Ovary (tissue), 7 donors: ENCODE measurements at regions not wholly inside any gene's neighbourhood (a gene's known extent, or its start where the extent isn't known, plus 50 kb on each side); places are given as distances from the start of the nearest gene placed in this dataset.

Experiments used
- DNase-seq, 5 donors: peaks; one replicate each; pipeline ENCODE4 v3.0.0-alpha.2; 2019 to 2020
- H3K27ac ChIP-seq, 2 donors: fragments of 200-600 bp; one replicate each; pipeline versions ENCODE4 v1.5.1 to v1.8.0; 2019 to 2022
- H3K27me3 ChIP-seq: fragments of 200-600 bp; one replicate; pipeline ENCODE4 v1.8.0; 2022
- H3K36me3 ChIP-seq: fragments of 200-600 bp; sonication (generic); one replicate; pipeline ENCODE4 v1.5.1; 2019
- H3K4me1 ChIP-seq: one replicate; pipeline ENCODE4 v1.8.1; 2013; ENCODE audit warnings: mild to moderate bottlenecking, moderate library complexity; ENCODE audit not compliant: insufficient read depth
- H3K4me3 ChIP-seq: fragments of 200-600 bp; sonication (generic); one replicate; pipeline ENCODE4 v1.5.1; 2017
- H3K9me3 ChIP-seq, 2 donors: fragments of 200-600 bp in 1 of 2; sonication (generic) in 1 of 2; one replicate each; pipeline versions ENCODE4 v1.5.1 to v1.8.1; 2013 to 2019; ENCODE audit warnings: mild to moderate bottlenecking in 1 of 2, moderate library complexity in 1 of 2
- CTCF ChIP-seq, 3 donors: fragments of 450-650 bp in 2 of 3; fragments of 200-600 bp in 1 of 3; IDR thresholded peaks; one replicate each; pipeline versions ENCODE4 v1.5.1 to v1.8.0; 2016 to 2022; ENCODE audit warnings: antibody characterized with exemption in 3 of 3, mild to moderate bottlenecking in 1 of 3
- EP300 ChIP-seq: sonication (generic); formaldehyde crosslinking; IDR thresholded peaks from one replicate; pipeline ENCODE4 v1.6.1; 2017; ENCODE audit warnings: antibody characterized with exemption
- POLR2A ChIP-seq: fragments of 450-650 bp; IDR thresholded peaks from one replicate; pipeline ENCODE4 v1.6.1; 2017; ENCODE audit warnings: antibody characterized with exemption, mild to moderate bottlenecking, moderate library complexity
- WGBS, 3 donors: extraction: QIAGEN DNeasy Blood & Tissue Kit in 1 of 3; methylation state at CpG; one replicate each; pipeline versions ENCODE4 v1.1.5 to v1.1.7; 2013 to 2017; 5-methylcytosine and 5-hydroxymethylcytosine counted together
- intact Hi-C, 4 donors: fragments of 100-400 bp; cut with DNase I; formaldehyde crosslinking; loops; one replicate each; pipeline versions ENCODE4 v1.11.0 to v1.15.1; 2022 to 2023
- donor health status: DM: no; HTN: no; CAD: no; lungs with moderate emphysema.
- donor health status: DM: no; HTN: no; CAD: no.
- donor health status: Bipolar disorder and iron deficiency.
- donor health status: DM: no; HTN: no; CAD: no.
- donor health status: DM: yes; HTN: yes; CAD: no.

DNA sequence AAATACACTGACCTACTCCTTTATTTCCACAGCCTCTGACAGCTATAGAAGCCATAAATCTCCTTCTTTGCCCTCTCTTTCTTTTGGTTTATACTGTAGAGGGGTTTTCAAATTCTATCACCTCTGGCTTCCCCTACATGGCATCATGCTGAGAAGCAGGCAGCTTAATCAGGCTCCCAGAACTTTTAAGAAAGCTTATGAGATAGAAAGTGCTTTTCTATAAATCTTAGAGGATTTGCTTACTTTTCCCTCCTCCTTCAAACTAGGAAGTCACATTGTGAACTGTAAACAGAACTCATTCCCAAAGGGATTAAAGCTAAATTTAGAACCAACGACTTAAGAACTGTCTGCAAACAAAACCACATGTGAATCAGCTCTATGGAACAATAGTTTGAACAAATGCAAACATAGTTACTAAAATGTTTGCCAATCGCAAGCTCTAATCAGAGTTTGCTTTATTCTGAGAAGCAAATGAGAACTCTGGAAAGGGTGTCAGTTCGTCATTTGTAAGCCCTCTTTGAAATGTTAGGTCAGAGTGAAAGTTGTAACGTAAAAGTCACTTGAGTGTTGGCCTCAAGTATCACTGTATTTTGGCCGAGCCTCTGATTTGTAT lies 344.1 kb downstream of the RFC3 start:
- H3K4me3 ChIP-seq: no peak overlapping the region
- WGBS, 3 donors: 7 to 13% (median 7%) methylated on average over 5 of the region's 5 CpGs
- no peaks in the 10 kb centered on the region for H3K9me3 ChIP-seq
- H3K27ac ChIP-seq: peak overlapping the region in 1 of 2 donors; percentile 1
- TF ChIP-seq EP300 (no peak), POLR2A (no peak), CTCF (IDR thresholded peaks at IDR 0.05) (no peak)
- H3K36me3 ChIP-seq: no peaks in the 10 kb centered on the region
- intact Hi-C loops: loop anchor here in 1 of 4 donors (5.0 kb wide), 1 partner anchor 270 kb away; no protein-coding TSS in a partner anchor
- no peak for DNase-seq
- peaks cover 5% of the 10 kb centered on the region for H3K4me1 ChIP-seq
- H3K27me3 ChIP-seq: no peaks in the 10 kb centered on the region

DNA sequence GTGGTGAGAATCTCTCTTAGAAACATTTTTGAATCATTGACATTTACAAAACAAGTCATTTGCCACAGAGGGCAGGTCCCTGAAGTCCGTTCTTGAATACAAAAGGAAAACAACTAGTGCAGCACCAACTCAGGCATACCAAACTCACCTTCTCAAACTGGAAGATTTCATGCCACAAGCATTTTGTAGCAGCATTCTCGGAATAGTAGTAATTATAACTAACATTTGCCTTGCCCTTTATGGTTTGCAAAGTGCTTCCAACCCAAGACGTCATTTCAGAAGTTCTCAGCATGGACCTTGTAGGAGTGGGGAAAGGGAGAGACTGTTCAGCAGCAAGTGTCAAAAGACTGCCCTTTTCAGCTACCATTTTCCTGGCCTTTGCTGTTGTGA lies 344.6 kb downstream of the RFC3 start:
- Histone ChIP-seq H3K27ac (peak overlapping the region in 1 of 2 donors; percentile 1), H3K4me1 (peaks cover 5% of the 10 kb centered on the region), H3K4me3 (no peak overlapping the region), H3K27me3 (no peaks in the 10 kb centered on the region), H3K9me3 (no peaks in the 10 kb centered on the region), H3K36me3 (no peaks in the 10 kb centered on the region)
- WGBS, 3 donors: 17 to 22% (median 19%) methylated on average over 3 of the region's 3 CpGs
- intact Hi-C loops: loop anchor here in 1 of 4 donors (5.0 kb wide), 1 partner anchor 270 kb away; no protein-coding TSS in a partner anchor
- no peak for TF ChIP-seq EP300
- TF ChIP-seq CTCF (IDR thresholded peaks at IDR 0.05): no peak
- TF ChIP-seq POLR2A: no peak
- DNase-seq: no peak

DNA sequence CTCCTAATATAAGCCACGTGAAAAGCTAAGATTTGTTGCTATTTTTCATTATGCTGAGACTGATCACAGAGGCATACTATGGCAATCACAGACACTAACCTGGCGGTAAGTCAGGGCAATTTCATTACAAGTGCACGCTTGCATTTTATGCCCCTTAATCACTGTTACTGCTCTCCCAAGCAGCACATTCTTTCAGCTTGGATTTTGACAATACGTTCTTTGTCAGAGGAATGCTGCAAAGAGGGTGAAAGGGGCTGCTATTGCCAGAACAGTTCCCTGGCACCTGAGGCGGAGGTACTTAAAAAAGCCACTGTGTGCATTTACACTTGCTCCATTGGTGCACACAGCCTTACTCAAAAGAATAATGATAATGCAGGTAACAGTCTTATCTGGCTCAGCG lies 346.6 kb downstream of the RFC3 start:
- no peaks in the 10 kb centered on the region for H3K27me3 ChIP-seq
- H3K27ac ChIP-seq: no peak overlapping the region
- TF ChIP-seq EP300: no peak
- no peak for TF ChIP-seq CTCF (IDR thresholded peaks at IDR 0.05)
- TF ChIP-seq POLR2A: no peak
- no peaks in the 10 kb centered on the region for H3K36me3 ChIP-seq
- intact Hi-C loops: loop anchor here in 1 of 4 donors (5.0 kb wide), 1 partner anchor 272 kb away; no protein-coding TSS in a partner anchor
- no peaks in the 10 kb centered on the region for H3K9me3 ChIP-seq
- DNase-seq: no peak
- WGBS, 3 donors: 90 to 91% (median 91%) methylated on average over 6 of the region's 6 CpGs
- peaks cover 5% of the 10 kb centered on the region for H3K4me1 ChIP-seq
- no peak overlapping the region for H3K4me3 ChIP-seq

DNA sequence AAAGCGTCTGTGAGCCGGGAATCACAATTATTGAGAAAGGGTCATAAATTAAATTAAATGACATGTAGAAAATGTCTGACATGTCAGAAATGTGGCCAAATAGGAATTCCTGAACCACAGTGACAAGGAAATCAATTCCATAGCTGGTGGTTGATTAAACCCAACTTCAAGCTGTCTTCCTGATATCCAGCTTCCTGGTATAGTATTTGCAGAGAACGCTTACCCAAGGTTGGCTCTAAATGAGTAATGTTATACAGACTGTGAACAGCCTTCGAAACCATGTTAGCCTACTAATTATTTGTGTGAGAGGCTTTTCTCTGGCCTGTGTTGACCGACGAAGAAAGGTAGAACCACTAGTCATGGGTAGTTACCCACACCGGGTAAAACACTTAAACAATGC lies 347.2 kb downstream of the RFC3 start:
- Histone ChIP-seq H3K9me3 (no peaks in the 10 kb centered on the region), H3K4me1 (peaks cover 5% of the 10 kb centered on the region), H3K36me3 (no peaks in the 10 kb centered on the region), H3K27ac (no peak overlapping the region), H3K4me3 (no peak overlapping the region), H3K27me3 (no peaks in the 10 kb centered on the region)
- 97 to 98% (median 97%) methylated on average over 7 of the region's 7 CpGs for WGBS, 3 donors
- TF ChIP-seq CTCF (IDR thresholded peaks at IDR 0.05) (no peak), EP300 (no peak), POLR2A (no peak)
- DNase-seq: no peak
- intact Hi-C loops: no loop called here
